ENCODE measurements at regions not wholly inside any gene's neighbourhood (a gene's known extent, or its start where the extent isn't known, plus 50 kb on each side); places are given as distances from the start of the nearest gene placed in this dataset.

DNA sequence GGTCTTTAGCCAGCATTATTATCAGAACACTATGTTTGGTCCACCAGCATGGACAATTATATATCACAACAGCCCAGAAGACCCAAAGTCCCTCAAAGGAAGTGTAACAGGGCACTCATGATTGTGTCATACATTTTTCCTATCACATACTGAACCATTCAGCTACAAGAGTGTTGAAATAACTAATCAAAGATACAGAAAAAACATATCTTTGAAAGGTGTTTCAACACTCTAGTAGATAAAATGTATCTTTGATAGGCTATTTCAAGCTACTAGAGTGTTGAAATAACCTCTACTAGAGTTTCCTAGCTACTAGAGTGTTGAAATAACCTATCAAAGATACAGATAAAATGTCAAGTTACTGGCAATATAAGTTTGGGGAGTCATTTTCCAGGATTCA lies 545.0 kb downstream of the PRR16 start:
- ChIA-PET CTCF (no interaction called here), POLR2A (interaction anchor here (0.6 to 0.9 kb wide), 2 partner anchors 34 to 48 kb away, joined by 3 read pairs; no protein-coding TSS in a partner anchor)
- DNase-seq: no peak
- Mint-ChIP-seq H3K9me3 (peaks cover 4% of the 10 kb centered on the region), H3K27ac (no peak overlapping the region), H3K4me3 (no peak overlapping the region), H3K36me3 (ENCODE audit: low read depth) (no peaks in the 10 kb centered on the region), H3K4me1 (no peaks in the 10 kb centered on the region), H3K27me3 (no peaks in the 10 kb centered on the region)

DNA sequence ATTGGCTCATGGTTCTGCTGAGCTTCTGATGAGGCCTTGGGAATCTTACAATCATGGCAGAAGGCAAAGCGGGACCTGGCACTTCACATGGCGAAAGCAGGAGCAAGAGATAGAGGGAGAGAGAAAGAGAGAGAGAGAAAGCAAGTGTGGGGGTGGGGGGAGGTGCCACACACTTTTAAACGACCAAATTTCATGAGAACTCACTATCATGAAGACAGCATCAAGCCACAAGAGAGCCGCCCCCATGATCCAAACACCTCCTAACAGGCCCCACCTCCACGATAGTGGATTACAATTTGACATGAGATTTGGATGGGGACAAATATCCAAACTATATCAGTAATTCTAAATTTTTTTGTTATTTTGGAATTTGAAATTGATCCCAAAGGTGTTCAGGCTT lies 553.9 kb downstream of the PRR16 start:
- H3K4me1 Mint-ChIP-seq: no peaks in the 10 kb centered on the region
- no peaks in the 10 kb centered on the region for H3K27me3 Mint-ChIP-seq
- ChIA-PET CTCF (no interaction called here), POLR2A (no interaction called here)
- peaks cover 5% of the 10 kb centered on the region for H3K9me3 Mint-ChIP-seq
- no peak for DNase-seq
- H3K27ac Mint-ChIP-seq: no peak overlapping the region
- no peak overlapping the region for H3K4me3 Mint-ChIP-seq
- no peaks in the 10 kb centered on the region for H3K36me3 Mint-ChIP-seq (ENCODE audit: low read depth)

DNA sequence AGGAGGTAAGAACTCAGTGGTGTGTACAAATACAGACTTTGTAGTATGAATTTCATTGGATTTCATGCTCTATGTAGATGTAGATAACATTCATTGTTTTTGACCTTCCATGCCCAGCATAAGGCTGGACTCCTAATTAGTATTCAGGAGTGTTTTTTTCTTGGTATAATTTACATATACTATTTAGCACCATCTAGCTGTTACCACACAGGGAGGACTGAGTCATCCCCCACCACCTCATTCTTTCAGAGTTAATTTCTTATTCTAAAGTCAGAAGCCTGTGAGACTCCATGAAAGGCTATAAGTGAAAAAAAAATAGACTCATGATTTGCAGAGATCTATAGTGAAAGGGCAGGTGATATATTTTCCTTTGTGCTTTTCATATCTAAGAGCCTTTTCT lies 555.0 kb downstream of the PRR16 start:
- no peak for DNase-seq
- H3K36me3 Mint-ChIP-seq (ENCODE audit: low read depth): no peaks in the 10 kb centered on the region
- H3K9me3 Mint-ChIP-seq: peaks cover 5% of the 10 kb centered on the region
- POLR2A ChIA-PET: no interaction called here
- no peaks in the 10 kb centered on the region for H3K4me1 Mint-ChIP-seq
- CTCF ChIA-PET: no interaction called here
- no peak overlapping the region for H3K27ac Mint-ChIP-seq
- no peak overlapping the region for H3K4me3 Mint-ChIP-seq
- H3K27me3 Mint-ChIP-seq: no peaks in the 10 kb centered on the region

DNA sequence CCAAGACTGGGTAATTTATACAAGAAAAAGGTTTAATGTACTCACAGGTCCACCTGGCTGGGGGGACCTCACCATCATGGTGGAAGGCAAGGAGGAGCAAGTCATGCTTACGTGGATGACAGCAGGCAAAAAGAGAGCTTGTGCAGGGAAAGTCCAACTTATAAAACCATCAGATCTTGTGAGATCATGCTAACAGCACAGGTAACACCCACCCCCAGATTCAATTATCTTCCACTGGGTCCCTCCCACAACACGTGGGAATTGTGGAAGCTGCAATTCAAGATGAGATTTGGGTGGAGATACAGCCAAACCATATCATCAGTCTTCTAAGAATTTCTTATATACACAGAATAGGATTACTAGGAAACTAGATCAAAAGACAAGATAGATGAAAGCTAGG lies 555.6 kb downstream of the PRR16 start:
- no peak for DNase-seq
- H3K4me1 Mint-ChIP-seq: no peaks in the 10 kb centered on the region
- H3K36me3 Mint-ChIP-seq (ENCODE audit: low read depth): no peaks in the 10 kb centered on the region
- H3K27ac Mint-ChIP-seq: no peak overlapping the region
- peaks cover 3% of the 10 kb centered on the region for H3K9me3 Mint-ChIP-seq
- POLR2A ChIA-PET: no interaction called here
- no peak overlapping the region for H3K4me3 Mint-ChIP-seq
- H3K27me3 Mint-ChIP-seq: no peaks in the 10 kb centered on the region
- CTCF ChIA-PET: no interaction called here

DNA sequence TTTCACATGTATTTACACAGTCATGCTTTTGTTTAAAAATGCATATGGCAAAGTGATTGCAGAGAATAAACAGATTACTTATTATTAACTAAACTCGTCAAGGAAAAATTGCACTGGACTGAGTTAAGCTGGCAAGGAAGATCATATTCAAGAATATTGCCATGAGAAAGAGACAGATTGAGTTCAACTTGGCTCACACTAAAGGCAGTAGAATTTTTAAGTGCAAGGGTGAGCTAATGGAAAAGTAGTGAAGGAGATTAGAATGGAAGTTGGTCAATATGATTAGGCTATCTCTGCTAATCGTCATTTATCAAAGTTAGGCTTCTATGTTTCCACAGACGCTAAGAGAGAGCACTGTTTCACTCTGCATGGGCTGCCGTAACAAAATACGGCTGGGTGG lies 557.6 kb downstream of the PRR16 start:
- Mint-ChIP-seq H3K36me3 (ENCODE audit: low read depth) (no peaks in the 10 kb centered on the region), H3K4me1 (no peaks in the 10 kb centered on the region), H3K4me3 (no peak overlapping the region), H3K27me3 (no peaks in the 10 kb centered on the region), H3K9me3 (peaks cover under 1% of the 10 kb centered on the region), H3K27ac (no peak overlapping the region)
- ChIA-PET CTCF (no interaction called here), POLR2A (no interaction called here)
- DNase-seq: no peak

DNA sequence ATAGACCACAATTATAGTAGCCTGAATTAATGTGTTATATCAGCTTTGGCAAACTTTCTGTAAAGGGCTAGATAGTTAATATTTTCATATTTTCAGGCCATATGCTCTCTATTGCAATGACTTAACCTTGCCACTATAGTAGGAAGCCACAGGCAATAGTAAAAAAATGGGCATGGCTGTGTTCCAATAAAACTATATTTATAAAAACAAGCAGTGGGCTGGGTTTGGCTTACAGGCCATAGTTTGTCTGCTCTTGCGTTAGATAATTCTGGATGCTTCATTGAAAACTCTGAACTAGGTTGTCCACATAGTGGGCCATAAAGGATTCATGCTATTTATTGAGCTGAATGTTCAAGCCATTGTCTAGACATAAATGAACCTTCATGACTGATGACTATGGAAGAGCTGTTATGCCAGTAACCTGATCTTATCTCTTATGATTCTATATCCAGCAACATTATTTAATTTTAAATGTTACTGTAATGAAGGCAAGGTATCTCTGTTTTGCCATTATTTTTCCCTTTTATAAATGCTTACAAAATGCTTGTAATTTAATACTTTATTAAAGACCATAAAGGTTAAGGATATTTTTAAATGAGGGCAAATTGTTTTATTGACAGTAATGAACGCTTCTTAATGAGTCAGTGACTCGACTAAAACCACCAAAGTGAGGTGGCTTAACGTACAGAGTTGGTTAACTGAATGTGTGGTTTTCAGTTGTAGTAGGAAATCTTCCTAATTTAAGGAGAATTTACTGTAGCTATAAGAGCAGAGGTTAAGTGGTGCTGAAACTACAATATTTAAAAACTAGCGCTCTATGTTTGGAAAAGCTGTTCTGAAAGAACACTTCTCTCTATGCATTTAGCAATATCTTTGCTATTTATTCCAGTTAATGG lies 560.6 kb downstream of the PRR16 start:
- Mint-ChIP-seq H3K27me3 (no peaks in the 10 kb centered on the region), H3K9me3 (no peaks in the 10 kb centered on the region), H3K27ac (no peak overlapping the region), H3K4me3 (no peak overlapping the region), H3K36me3 (ENCODE audit: low read depth) (no peaks in the 10 kb centered on the region), H3K4me1 (no peaks in the 10 kb centered on the region)
- DNase-seq: no peak
- CTCF ChIA-PET: no interaction called here
- POLR2A ChIA-PET: no interaction called here

DNA sequence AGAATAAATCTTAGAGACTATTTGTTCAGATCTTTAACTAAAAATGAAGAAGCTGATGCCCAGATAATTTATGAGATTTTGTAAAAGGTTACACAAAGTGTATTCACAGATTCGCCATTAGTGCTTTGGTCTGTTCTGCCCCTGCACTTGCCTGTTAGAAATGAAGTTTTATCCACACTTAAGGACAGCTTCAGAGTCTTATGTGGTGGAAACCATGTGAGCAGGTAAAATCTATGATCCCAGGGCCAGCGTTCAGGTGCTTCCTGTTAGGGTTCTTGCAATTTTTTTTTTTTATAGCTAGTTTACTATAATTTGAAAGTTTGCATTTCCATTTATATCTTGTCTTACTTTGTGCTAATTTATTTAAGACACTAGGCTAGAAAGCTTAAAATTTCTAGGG lies 561.6 kb downstream of the PRR16 start:
- H3K4me3 Mint-ChIP-seq: no peak overlapping the region
- H3K4me1 Mint-ChIP-seq: no peaks in the 10 kb centered on the region
- no peaks in the 10 kb centered on the region for H3K27me3 Mint-ChIP-seq
- no peak for DNase-seq
- POLR2A ChIA-PET: no interaction called here
- no peak overlapping the region for H3K27ac Mint-ChIP-seq
- no peaks in the 10 kb centered on the region for H3K9me3 Mint-ChIP-seq
- CTCF ChIA-PET: no interaction called here
- H3K36me3 Mint-ChIP-seq (ENCODE audit: low read depth): no peaks in the 10 kb centered on the region

DNA sequence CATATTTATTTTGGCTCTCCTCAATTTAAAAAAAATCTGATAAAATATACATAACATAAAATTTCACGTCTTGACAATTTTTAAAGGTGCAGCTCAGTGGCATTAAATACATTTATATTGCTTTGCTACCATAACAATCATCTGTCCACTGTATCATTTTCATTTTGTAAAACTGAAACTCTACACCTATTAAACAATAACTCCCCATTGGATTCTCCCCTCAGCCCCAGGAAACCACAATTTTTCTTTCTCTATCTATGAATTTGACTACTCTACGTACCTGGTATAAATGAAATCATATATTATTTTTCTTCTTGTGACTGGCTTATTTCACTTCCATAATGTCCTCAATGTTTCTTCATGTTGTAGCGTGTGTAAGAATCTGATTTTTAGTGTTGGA lies 563.5 kb downstream of the PRR16 start:
- DNase-seq: no peak
- H3K4me1 Mint-ChIP-seq: no peaks in the 10 kb centered on the region
- H3K9me3 Mint-ChIP-seq: no peaks in the 10 kb centered on the region
- POLR2A ChIA-PET: no interaction called here
- no peak overlapping the region for H3K27ac Mint-ChIP-seq
- no peaks in the 10 kb centered on the region for H3K27me3 Mint-ChIP-seq
- no peak overlapping the region for H3K4me3 Mint-ChIP-seq
- no peaks in the 10 kb centered on the region for H3K36me3 Mint-ChIP-seq (ENCODE audit: low read depth)
- CTCF ChIA-PET: no interaction called here

DNA sequence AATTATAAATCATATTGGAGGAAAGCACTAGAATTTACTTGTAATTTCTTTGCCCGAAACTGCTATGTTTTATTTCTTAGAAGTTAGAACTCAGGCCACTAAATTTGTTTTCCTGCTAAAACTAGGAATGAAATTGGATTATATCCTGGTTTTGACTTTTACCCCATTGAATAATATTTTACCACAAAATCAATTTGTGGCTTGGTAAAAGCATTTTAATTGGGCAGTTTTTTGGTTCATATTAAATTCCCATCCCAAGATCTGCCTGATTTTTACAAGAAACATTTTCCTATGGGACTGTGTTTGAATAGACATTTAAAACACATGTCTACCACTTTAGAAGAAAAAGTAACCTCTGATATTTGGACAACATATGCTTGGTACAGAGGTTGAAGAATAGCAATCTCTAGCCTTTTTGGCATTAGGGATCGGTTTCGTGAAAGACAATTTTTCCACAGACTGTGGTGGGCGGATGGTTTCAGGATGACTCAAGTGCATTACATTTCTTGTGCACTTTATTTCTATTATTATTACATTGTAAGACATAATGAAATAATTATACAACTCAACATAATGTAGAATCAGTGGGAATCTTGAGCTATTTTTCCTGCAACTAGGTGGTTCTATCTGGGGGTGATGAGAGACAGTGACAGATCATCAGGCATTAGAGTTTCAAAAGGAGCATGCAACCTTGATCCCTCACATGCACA lies 565.6 kb downstream of the PRR16 start:
- DNase-seq: no peak
- no peaks in the 10 kb centered on the region for H3K9me3 Mint-ChIP-seq
- H3K4me3 Mint-ChIP-seq: no peak overlapping the region
- H3K27ac Mint-ChIP-seq: no peak overlapping the region
- H3K4me1 Mint-ChIP-seq: no peaks in the 10 kb centered on the region
- no peaks in the 10 kb centered on the region for H3K27me3 Mint-ChIP-seq
- H3K36me3 Mint-ChIP-seq (ENCODE audit: low read depth): no peaks in the 10 kb centered on the region
- ChIA-PET POLR2A (no interaction called here), CTCF (no interaction called here)

DNA sequence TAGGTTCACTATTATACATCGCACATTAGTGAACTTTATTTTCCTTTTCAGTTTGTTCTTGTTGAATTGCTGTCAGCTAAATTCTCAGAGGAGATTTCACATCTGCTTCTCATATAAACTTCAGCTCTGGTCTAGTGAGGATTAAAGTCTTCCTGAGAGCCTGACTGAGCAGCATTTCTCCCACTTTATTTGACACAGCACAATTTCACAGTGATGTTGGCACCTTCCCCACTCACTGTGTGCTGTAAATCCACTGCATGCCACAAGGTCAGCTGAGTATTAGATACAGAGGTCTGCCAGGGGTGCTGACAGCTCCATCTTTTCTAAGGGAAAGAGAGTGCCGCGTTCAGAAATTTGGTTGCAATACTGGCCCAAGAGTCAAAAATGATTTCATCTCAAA lies 567.4 kb downstream of the PRR16 start:
- CTCF ChIA-PET: no interaction called here
- POLR2A ChIA-PET: no interaction called here
- H3K27me3 Mint-ChIP-seq: no peaks in the 10 kb centered on the region
- H3K36me3 Mint-ChIP-seq (ENCODE audit: low read depth): no peaks in the 10 kb centered on the region
- no peak overlapping the region for H3K27ac Mint-ChIP-seq
- no peaks in the 10 kb centered on the region for H3K4me1 Mint-ChIP-seq
- H3K4me3 Mint-ChIP-seq: no peak overlapping the region
- no peak for DNase-seq
- no peaks in the 10 kb centered on the region for H3K9me3 Mint-ChIP-seq

DNA sequence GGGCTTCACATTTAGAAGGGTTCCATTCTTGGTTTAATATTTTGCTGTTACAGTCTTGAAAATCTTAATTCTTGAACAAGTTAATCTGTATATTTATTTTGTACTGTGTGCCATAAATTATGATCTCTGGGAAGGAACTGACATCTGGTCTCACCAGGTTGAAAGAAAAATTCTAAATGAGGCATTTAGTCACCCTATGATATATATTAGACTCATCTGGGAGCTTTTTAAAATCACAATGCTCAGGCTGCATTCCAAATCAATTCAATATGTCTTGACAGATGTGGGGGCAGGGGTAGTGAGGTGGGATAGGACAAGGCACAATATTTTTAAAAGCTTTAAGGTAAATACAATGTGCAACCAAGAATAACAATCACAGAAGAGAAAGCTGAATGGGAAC lies 569.2 kb downstream of the PRR16 start:
- Mint-ChIP-seq H3K4me3 (no peak overlapping the region), H3K4me1 (no peaks in the 10 kb centered on the region), H3K27me3 (no peaks in the 10 kb centered on the region), H3K36me3 (ENCODE audit: low read depth) (no peaks in the 10 kb centered on the region), H3K9me3 (no peaks in the 10 kb centered on the region), H3K27ac (no peak overlapping the region)
- CTCF ChIA-PET: no interaction called here
- DNase-seq: no peak
- POLR2A ChIA-PET: no interaction called here

DNA sequence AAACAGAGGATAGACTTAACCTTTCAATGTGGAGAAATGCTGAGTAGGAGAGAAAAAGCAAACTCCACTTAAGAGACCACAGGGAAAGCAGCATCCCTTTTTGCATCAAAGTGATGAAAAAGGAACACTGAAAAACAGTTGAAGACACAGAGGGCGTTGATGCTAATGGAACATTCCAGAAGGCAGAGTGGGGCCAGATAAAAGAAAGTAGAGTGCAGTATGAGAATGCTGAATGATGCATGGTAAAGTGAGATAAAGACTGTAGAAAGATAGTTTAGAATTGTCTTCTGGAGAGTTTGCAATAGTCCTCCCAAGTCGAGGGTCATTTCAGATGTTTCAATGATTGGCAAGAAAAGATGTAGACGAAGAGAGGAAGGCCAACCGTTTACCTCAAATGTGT lies 574.3 kb downstream of the PRR16 start:
- no peak overlapping the region for H3K4me3 Mint-ChIP-seq
- CTCF ChIA-PET: no interaction called here
- no peak for DNase-seq
- no peaks in the 10 kb centered on the region for H3K4me1 Mint-ChIP-seq
- no peak overlapping the region for H3K27ac Mint-ChIP-seq
- no peaks in the 10 kb centered on the region for H3K27me3 Mint-ChIP-seq
- peaks cover 3% of the 10 kb centered on the region for H3K9me3 Mint-ChIP-seq
- H3K36me3 Mint-ChIP-seq (ENCODE audit: low read depth): no peaks in the 10 kb centered on the region
- POLR2A ChIA-PET: no interaction called here

DNA sequence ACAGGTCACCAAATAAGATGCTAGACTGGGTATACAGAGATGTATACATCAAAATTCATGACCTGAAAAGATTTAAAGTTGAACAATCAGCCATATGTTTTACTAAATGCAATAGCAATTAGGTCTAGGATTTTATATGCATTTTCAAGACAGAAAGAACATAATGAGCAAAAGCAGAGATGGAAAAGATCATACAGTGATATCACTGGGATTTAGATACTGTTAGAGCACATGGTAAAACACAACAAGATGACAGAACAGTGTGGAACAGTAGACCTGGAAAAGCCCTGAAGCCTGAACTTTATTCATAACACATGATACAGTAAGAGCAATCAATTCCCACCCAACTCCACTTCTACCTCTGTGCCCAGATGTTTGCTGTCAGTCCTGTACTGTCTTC lies 585.9 kb downstream of the PRR16 start:
- Mint-ChIP-seq H3K9me3 (no peaks in the 10 kb centered on the region), H3K27me3 (no peaks in the 10 kb centered on the region), H3K4me1 (no peaks in the 10 kb centered on the region), H3K36me3 (ENCODE audit: low read depth) (no peaks in the 10 kb centered on the region), H3K27ac (no peak overlapping the region), H3K4me3 (no peak overlapping the region)
- no peak for DNase-seq
- ChIA-PET POLR2A (no interaction called here), CTCF (no interaction called here)

All from activated CD4-positive, alpha-beta memory T cell treated with anti-CD3 and anti-CD28 coated beads, Interleukin-2, amount 10 ng/mL, durations not matched to agents 7 days and 5 days (primary cell).